SK-N-SH treated with all-trans-retinoic acid at 6 μM for 48 hours (cell line): ENCODE measurements at regions not wholly inside any gene's neighbourhood (a gene's known extent, or its start where the extent isn't known, plus 50 kb on each side); places are given as distances from the start of the nearest gene placed in this dataset.

Experiments used
- ARNTL ChIP-seq: fragments of 450-650 bp; formaldehyde crosslinking; IDR thresholded peaks from 2 replicates; pipeline ENCODE4 v1.5.0; 2020; ENCODE audit warnings: low read depth, mild to moderate bottlenecking, moderate library complexity, borderline replicate concordance
- BACH2 ChIP-seq: fragments of 250-450 bp; sonication (Bioruptor Pico); IDR thresholded peaks from 2 replicates; pipeline ENCODE4 v1.9.0; 2021; ENCODE audit warnings: mild to moderate bottlenecking, borderline replicate concordance
- ESRRG ChIP-seq: fragments of 250-450 bp; sonication (Bioruptor Pico); IDR thresholded peaks from 2 replicates; pipeline ENCODE4 v1.6.1; 2021; ENCODE audit warnings: mild to moderate bottlenecking
- GLIS3 ChIP-seq: fragments of 250-450 bp; sonication (Bioruptor Pico); IDR thresholded peaks from 2 replicates; pipeline ENCODE4 v1.5.0; 2020; ENCODE audit warnings: mild to moderate bottlenecking, moderate library complexity
- PPARA ChIP-seq: fragments of 250-450 bp; sonication (Bioruptor Pico); IDR thresholded peaks from 2 replicates; pipeline ENCODE4 v1.5.0; 2020; ENCODE audit warnings: mild to moderate bottlenecking, borderline replicate concordance
- RARB ChIP-seq: fragments of 250-450 bp; sonication (Bioruptor Pico); IDR thresholded peaks from 2 replicates; pipeline ENCODE4 v1.8.0; 2021; ENCODE audit warnings: mild to moderate bottlenecking, moderate library complexity
- ZC3H10 ChIP-seq: fragments of 250-450 bp; sonication (Bioruptor Pico); IDR thresholded peaks from 2 replicates; pipeline ENCODE4 v1.5.1; 2021; ENCODE audit warnings: mild to moderate bottlenecking, moderate library complexity
- ZFP3 ChIP-seq: fragments of 250-450 bp; sonication (Bioruptor Pico); IDR thresholded peaks from 2 replicates; pipeline ENCODE4 v1.5.0; 2020; ENCODE audit warnings: mild to moderate bottlenecking, moderate library complexity
- ZFP30 ChIP-seq: fragments of 450-650 bp; formaldehyde crosslinking; IDR thresholded peaks from 2 replicates; pipeline ENCODE4 v1.5.0; 2022; ENCODE audit warnings: mild to moderate bottlenecking, moderate library complexity
- ZNF8 ChIP-seq: fragments of 450-650 bp; formaldehyde crosslinking; IDR thresholded peaks from 2 replicates; pipeline ENCODE4 v1.5.0; 2020; ENCODE audit warnings: mild to moderate bottlenecking, moderate library complexity
- TF ChIP-seq, protein P1 (sequence below): fragments of 250-450 bp; sonication (Bioruptor Pico); IDR thresholded peaks from 2 replicates; pipeline ENCODE4 v1.8.0; 2021; ENCODE audit warnings: low read depth, mild to moderate bottlenecking, moderate library complexity, borderline replicate concordance
- TF ChIP-seq, protein P2 (sequence below): fragments of 250-450 bp; sonication (Bioruptor Pico); IDR thresholded peaks from 2 replicates; pipeline ENCODE4 v1.8.0; 2020; ENCODE audit warnings: mild to moderate bottlenecking, moderate library complexity, borderline replicate concordance
- TF ChIP-seq, protein P3 (sequence below): fragments of 250-450 bp; sonication (Bioruptor Pico); IDR thresholded peaks from 2 replicates; pipeline ENCODE4 v1.5.0; 2020; ENCODE audit warnings: mild to moderate bottlenecking, moderate library complexity
- TF ChIP-seq, protein P4 (sequence below): fragments of 250-450 bp; sonication (Bioruptor Pico); IDR thresholded peaks from 2 replicates; pipeline ENCODE4 v1.5.1; 2021; ENCODE audit warnings: mild to moderate bottlenecking, moderate library complexity

DNA sequence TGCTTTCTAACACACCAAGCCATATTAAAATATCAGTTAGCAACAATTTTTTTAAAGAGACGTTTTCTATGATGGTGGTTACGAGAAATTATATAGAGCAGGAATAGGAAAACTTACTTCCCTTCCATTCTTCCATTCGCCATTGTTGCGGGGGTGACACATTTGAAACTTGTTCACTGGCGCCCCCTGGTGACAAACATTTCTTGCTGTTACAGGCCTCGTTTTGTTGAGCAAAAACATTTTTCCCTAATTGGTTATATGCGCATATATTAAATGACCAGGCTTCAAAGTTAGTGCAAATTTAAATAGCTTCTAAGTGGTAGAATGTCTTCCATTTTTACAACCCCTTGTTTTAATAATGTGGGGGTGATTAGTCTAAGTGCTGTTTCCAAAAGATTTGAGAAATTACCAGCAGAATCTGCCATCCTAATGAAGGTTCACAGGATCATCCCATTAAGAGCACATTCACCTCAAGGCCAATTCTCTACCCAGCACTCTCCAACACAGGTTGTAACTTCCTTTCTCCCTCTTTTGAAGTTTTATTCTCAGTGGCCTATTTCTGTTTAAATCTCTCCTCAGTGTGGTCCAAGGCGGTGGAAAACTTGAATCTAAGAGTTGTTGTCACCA is 1124.7 kb downstream of the FLRT2 start:
- TF ChIP-seq, protein P1, sequence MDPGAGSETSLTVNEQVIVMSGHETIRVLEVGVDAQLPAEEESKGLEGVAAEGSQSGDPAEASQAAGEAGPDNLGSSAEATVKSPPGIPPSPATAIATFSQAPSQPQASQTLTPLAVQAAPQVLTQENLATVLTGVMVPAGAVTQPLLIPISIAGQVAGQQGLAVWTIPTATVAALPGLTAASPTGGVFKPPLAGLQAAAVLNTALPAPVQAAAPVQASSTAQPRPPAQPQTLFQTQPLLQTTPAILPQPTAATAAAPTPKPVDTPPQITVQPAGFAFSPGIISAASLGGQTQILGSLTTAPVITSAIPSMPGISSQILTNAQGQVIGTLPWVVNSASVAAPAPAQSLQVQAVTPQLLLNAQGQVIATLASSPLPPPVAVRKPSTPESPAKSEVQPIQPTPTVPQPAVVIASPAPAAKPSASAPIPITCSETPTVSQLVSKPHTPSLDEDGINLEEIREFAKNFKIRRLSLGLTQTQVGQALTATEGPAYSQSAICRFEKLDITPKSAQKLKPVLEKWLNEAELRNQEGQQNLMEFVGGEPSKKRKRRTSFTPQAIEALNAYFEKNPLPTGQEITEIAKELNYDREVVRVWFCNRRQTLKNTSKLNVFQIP (CRISPR knock-in tag): no peak
- TF ChIP-seq RARB (CRISPR knock-in tag) (no peak), ZNF8 (CRISPR knock-in tag) (no peak), GLIS3 (CRISPR knock-in tag) (no peak), ESRRG (CRISPR knock-in tag) (no peak), ARNTL (CRISPR knock-in tag) (no peak), ZFP30 (CRISPR knock-in tag) (no peak), ZFP3 (no peak), PPARA (no peak), BACH2 (CRISPR knock-in tag) (no peak), ZC3H10 (CRISPR knock-in tag) (no peak)
- TF ChIP-seq, protein P2, sequence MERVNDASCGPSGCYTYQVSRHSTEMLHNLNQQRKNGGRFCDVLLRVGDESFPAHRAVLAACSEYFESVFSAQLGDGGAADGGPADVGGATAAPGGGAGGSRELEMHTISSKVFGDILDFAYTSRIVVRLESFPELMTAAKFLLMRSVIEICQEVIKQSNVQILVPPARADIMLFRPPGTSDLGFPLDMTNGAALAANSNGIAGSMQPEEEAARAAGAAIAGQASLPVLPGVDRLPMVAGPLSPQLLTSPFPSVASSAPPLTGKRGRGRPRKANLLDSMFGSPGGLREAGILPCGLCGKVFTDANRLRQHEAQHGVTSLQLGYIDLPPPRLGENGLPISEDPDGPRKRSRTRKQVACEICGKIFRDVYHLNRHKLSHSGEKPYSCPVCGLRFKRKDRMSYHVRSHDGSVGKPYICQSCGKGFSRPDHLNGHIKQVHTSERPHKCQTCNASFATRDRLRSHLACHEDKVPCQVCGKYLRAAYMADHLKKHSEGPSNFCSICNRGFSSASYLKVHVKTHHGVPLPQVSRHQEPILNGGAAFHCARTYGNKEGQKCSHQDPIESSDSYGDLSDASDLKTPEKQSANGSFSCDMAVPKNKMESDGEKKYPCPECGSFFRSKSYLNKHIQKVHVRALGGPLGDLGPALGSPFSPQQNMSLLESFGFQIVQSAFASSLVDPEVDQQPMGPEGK (CRISPR knock-in tag): no peak
- TF ChIP-seq, protein P3, sequence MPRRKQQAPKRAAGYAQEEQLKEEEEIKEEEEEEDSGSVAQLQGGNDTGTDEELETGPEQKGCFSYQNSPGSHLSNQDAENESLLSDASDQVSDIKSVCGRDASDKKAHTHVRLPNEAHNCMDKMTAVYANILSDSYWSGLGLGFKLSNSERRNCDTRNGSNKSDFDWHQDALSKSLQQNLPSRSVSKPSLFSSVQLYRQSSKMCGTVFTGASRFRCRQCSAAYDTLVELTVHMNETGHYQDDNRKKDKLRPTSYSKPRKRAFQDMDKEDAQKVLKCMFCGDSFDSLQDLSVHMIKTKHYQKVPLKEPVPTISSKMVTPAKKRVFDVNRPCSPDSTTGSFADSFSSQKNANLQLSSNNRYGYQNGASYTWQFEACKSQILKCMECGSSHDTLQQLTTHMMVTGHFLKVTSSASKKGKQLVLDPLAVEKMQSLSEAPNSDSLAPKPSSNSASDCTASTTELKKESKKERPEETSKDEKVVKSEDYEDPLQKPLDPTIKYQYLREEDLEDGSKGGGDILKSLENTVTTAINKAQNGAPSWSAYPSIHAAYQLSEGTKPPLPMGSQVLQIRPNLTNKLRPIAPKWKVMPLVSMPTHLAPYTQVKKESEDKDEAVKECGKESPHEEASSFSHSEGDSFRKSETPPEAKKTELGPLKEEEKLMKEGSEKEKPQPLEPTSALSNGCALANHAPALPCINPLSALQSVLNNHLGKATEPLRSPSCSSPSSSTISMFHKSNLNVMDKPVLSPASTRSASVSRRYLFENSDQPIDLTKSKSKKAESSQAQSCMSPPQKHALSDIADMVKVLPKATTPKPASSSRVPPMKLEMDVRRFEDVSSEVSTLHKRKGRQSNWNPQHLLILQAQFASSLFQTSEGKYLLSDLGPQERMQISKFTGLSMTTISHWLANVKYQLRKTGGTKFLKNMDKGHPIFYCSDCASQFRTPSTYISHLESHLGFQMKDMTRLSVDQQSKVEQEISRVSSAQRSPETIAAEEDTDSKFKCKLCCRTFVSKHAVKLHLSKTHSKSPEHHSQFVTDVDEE (CRISPR knock-in tag): no peak
- TF ChIP-seq, protein P4, sequence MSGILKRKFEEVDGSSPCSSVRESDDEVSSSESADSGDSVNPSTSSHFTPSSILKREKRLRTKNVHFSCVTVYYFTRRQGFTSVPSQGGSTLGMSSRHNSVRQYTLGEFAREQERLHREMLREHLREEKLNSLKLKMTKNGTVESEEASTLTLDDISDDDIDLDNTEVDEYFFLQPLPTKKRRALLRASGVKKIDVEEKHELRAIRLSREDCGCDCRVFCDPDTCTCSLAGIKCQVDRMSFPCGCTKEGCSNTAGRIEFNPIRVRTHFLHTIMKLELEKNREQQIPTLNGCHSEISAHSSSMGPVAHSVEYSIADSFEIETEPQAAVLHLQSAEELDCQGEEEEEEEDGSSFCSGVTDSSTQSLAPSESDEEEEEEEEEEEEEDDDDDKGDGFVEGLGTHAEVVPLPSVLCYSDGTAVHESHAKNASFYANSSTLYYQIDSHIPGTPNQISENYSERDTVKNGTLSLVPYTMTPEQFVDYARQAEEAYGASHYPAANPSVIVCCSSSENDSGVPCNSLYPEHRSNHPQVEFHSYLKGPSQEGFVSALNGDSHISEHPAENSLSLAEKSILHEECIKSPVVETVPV (CRISPR knock-in tag): no peak
